Activated B cell treated with CpG ODN at 0.5 μM for 24 hours (primary cell): ENCODE measurements at regions not wholly inside any gene's neighbourhood (a gene's known extent, or its start where the extent isn't known, plus 50 kb on each side); places are given as distances from the start of the nearest gene placed in this dataset.

Source experiments
- ATAC-seq: fragments of 200-7000 bp; cut with Tn5 transposase; one replicate; pipeline ENCODE4 v1.10.0; 2021; ENCODE audit warnings: low read depth, mild to moderate bottlenecking, moderate library complexity
- CTCF ChIA-PET: fragments of 350-600 bp; sonication (Branson Sonifier 250); formaldehyde crosslinking; loops from one replicate; lab custom pipeline; 2021; ENCODE audit warnings: antibody characterized with exemption; lab: Charles Lee
- POLR2A ChIA-PET: fragments of 350-600 bp; sonication (Branson Sonifier 250); formaldehyde crosslinking; loops from one replicate; lab custom pipeline; 2021; ENCODE audit warnings: antibody characterized with exemption; lab: Charles Lee
- DNase-seq: peaks from one replicate; pipeline ENCODE4 v3.0.0; 2022
- H3K27ac Mint-ChIP-seq: one replicate; pipeline ENCODE4 v1.8.0; 2020; ENCODE audit warnings: mixed read lengths
- H3K27me3 Mint-ChIP-seq: one replicate; pipeline ENCODE4 v1.8.0; 2021; ENCODE audit warnings: mixed read lengths
- H3K36me3 Mint-ChIP-seq: one replicate; pipeline ENCODE4 v1.8.0; 2021; ENCODE audit warnings: low read depth, mixed read lengths
- H3K4me1 Mint-ChIP-seq: one replicate; pipeline ENCODE4 v1.8.0; 2021; ENCODE audit warnings: mixed read lengths
- H3K4me3 Mint-ChIP-seq: one replicate; pipeline ENCODE4 v1.8.0; 2020; ENCODE audit warnings: mild to moderate bottlenecking, mixed read lengths
- H3K9me3 Mint-ChIP-seq: one replicate; pipeline ENCODE4 v1.8.0; 2020; ENCODE audit warnings: mixed read lengths
- intact Hi-C: fragments of 100-400 bp; cut with micrococcal nuclease; formaldehyde crosslinking; loops from one replicate; pipeline ENCODE4 v1.15.1; 2024
- TF ChIP-seq, protein P1 (sequence below): fragments of 200-600 bp; IDR thresholded peaks from one replicate; pipeline ENCODE4 v1.8.0; 2022; ENCODE audit warnings: antibody characterized with exemption, mild to moderate bottlenecking

- peaks cover 5% of the 10 kb centered on the region for H3K9me3 Mint-ChIP-seq
- intact Hi-C loops: no loop called here
- H3K36me3 Mint-ChIP-seq: no peaks in the 10 kb centered on the region
- TF ChIP-seq, protein P1, sequence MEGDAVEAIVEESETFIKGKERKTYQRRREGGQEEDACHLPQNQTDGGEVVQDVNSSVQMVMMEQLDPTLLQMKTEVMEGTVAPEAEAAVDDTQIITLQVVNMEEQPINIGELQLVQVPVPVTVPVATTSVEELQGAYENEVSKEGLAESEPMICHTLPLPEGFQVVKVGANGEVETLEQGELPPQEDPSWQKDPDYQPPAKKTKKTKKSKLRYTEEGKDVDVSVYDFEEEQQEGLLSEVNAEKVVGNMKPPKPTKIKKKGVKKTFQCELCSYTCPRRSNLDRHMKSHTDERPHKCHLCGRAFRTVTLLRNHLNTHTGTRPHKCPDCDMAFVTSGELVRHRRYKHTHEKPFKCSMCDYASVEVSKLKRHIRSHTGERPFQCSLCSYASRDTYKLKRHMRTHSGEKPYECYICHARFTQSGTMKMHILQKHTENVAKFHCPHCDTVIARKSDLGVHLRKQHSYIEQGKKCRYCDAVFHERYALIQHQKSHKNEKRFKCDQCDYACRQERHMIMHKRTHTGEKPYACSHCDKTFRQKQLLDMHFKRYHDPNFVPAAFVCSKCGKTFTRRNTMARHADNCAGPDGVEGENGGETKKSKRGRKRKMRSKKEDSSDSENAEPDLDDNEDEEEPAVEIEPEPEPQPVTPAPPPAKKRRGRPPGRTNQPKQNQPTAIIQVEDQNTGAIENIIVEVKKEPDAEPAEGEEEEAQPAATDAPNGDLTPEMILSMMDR: no peak
- H3K4me1 Mint-ChIP-seq: peaks cover 2% of the 10 kb centered on the region
- H3K27ac Mint-ChIP-seq: no peak overlapping the region
- CTCF ChIA-PET: no interaction called here
- no peak for DNase-seq
- no peak for ATAC-seq
- no peak overlapping the region for H3K4me3 Mint-ChIP-seq
- no peaks in the 10 kb centered on the region for H3K27me3 Mint-ChIP-seq
- POLR2A ChIA-PET: no interaction called here
These were observed 738.1 kb downstream of the ADGRL2 start for GRCh38 chr1:82538876-82539275.

- DNase-seq (no peak), ATAC-seq (no peak)
- ChIA-PET CTCF (no interaction called here), POLR2A (no interaction called here)
- Mint-ChIP-seq H3K4me3 (no peak overlapping the region), H3K9me3 (peaks cover 5% of the 10 kb centered on the region), H3K4me1 (no peaks in the 10 kb centered on the region), H3K36me3 (no peaks in the 10 kb centered on the region), H3K27ac (no peak overlapping the region), H3K27me3 (no peaks in the 10 kb centered on the region)
- intact Hi-C loops: no loop called here
- TF ChIP-seq, protein P1: no peak
These were observed 734.3 kb downstream of the ADGRL2 start for GRCh38 chr1:82534996-82535395.

GRCh38 chr1:82525378-82525777, 724.6 kb downstream of the ADGRL2 start:
- H3K4me1 Mint-ChIP-seq: no peaks in the 10 kb centered on the region
- no peak overlapping the region for H3K27ac Mint-ChIP-seq
- DNase-seq (no peak), ATAC-seq (no peak)
- no peak overlapping the region for H3K4me3 Mint-ChIP-seq
- intact Hi-C loops: no loop called here
- TF ChIP-seq, protein P1: no peak
- no peaks in the 10 kb centered on the region for H3K36me3 Mint-ChIP-seq
- ChIA-PET CTCF (no interaction called here), POLR2A (no interaction called here)
- peaks cover 2% of the 10 kb centered on the region for H3K9me3 Mint-ChIP-seq
- H3K27me3 Mint-ChIP-seq: no peaks in the 10 kb centered on the region

DNA sequence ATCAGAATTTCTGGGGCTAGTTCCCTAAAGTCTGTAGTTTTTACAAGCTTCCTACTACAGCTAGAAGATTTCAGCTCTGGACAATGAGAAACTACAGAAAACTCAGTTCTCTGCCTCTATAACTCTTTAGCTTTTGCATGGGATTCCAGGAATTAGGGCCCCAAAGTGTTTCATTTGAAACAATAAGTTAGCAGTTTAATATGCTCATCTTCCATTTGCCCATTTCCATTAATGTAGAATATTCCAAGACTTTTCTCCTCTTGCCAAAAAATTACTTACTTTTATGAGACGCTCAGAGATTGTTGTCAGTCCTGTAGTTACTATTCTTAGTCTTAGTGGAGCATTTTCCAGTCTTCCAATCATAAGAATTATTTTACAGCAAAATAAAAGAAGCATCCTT, 719.9 kb downstream of the ADGRL2 start:
- Mint-ChIP-seq H3K9me3 (no peaks in the 10 kb centered on the region), H3K4me1 (no peaks in the 10 kb centered on the region), H3K4me3 (no peak overlapping the region), H3K27me3 (no peaks in the 10 kb centered on the region), H3K27ac (no peak overlapping the region), H3K36me3 (no peaks in the 10 kb centered on the region)
- TF ChIP-seq, protein P1: no peak
- CTCF ChIA-PET: no interaction called here
- DNase-seq (no peak), ATAC-seq (no peak)
- POLR2A ChIA-PET: no interaction called here
- intact Hi-C loops: no loop called here

DNA sequence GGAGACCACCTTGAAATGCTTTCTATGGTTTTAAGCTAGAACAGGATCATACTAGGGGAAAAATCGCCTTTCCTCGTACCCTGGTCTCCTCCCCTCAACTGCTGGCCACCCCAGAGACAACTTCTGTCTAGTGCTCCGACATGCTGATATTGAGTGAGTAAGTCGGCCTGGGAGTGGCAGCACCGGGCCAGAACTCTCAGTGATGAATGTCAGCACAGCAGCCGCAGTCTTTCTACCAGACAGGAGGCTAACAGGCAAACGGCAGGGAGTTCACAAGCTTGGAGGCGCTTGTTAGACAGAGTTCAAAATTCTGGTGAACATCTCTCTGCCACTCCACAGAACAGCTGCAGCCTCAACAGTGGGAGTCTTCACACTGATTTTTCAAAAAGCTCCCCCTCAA, 716.9 kb downstream of the ADGRL2 start:
- ChIA-PET POLR2A (no interaction called here), CTCF (no interaction called here)
- TF ChIP-seq, protein P1: no peak
- Mint-ChIP-seq H3K9me3 (no peaks in the 10 kb centered on the region), H3K36me3 (no peaks in the 10 kb centered on the region), H3K4me1 (no peaks in the 10 kb centered on the region), H3K27me3 (no peaks in the 10 kb centered on the region), H3K27ac (no peak overlapping the region), H3K4me3 (no peak overlapping the region)
- no peak for ATAC-seq
- intact Hi-C loops: no loop called here
- no peak for DNase-seq
